SK-N-SH treated with all-trans-retinoic acid at 6 μM for 48 hours (cell line): ENCODE measurements at regions not wholly inside any gene's neighbourhood (a gene's known extent, or its start where the extent isn't known, plus 50 kb on each side); places are given as distances from the start of the nearest gene placed in this dataset.

Source experiments
- ATAC-seq: fragments of 200-7000 bp; cut with Tn5 transposase; 3 replicates; pipeline ENCODE4 v1.9.1; 2020; ENCODE audit warnings: mild to moderate bottlenecking, moderate library complexity
- ARNTL ChIP-seq: fragments of 450-650 bp; formaldehyde crosslinking; IDR thresholded peaks from 2 replicates; pipeline ENCODE4 v1.5.0; 2020; ENCODE audit warnings: low read depth, mild to moderate bottlenecking, moderate library complexity, borderline replicate concordance
- BACH2 ChIP-seq: fragments of 250-450 bp; sonication (Bioruptor Pico); IDR thresholded peaks from 2 replicates; pipeline ENCODE4 v1.9.0; 2021; ENCODE audit warnings: mild to moderate bottlenecking, borderline replicate concordance
- CSDC2 ChIP-seq: fragments of 250-450 bp; sonication (Bioruptor Pico); IDR thresholded peaks from 2 replicates; pipeline ENCODE4 v1.5.0; 2020; ENCODE audit warnings: mild to moderate bottlenecking, moderate library complexity
- ESRRG ChIP-seq: fragments of 250-450 bp; sonication (Bioruptor Pico); IDR thresholded peaks from 2 replicates; pipeline ENCODE4 v1.6.1; 2021; ENCODE audit warnings: mild to moderate bottlenecking
- ISL1 ChIP-seq: fragments of 250-450 bp; sonication (Bioruptor Pico); IDR thresholded peaks from 2 replicates; pipeline ENCODE4 v2.1.2; 2022; ENCODE audit warnings: mild to moderate bottlenecking, moderate library complexity
- OSR1 ChIP-seq: fragments of 250-450 bp; sonication (Bioruptor Pico); IDR thresholded peaks from 2 replicates; pipeline ENCODE4 v1.8.0; 2022; ENCODE audit warnings: moderate library complexity, mild to moderate bottlenecking, inconsistent platforms
- PPARA ChIP-seq: fragments of 250-450 bp; sonication (Bioruptor Pico); IDR thresholded peaks from 2 replicates; pipeline ENCODE4 v1.5.0; 2020; ENCODE audit warnings: mild to moderate bottlenecking, borderline replicate concordance
- RARB ChIP-seq: fragments of 250-450 bp; sonication (Bioruptor Pico); IDR thresholded peaks from 2 replicates; pipeline ENCODE4 v1.8.0; 2021; ENCODE audit warnings: mild to moderate bottlenecking, moderate library complexity
- SNAI2 ChIP-seq: fragments of 250-450 bp; sonication (Bioruptor Pico); IDR thresholded peaks from 2 replicates; pipeline ENCODE4 v1.5.0; 2020; ENCODE audit warnings: mild to moderate bottlenecking, moderate library complexity
- TCF4 ChIP-seq: fragments of 250-450 bp; sonication (Bioruptor Pico); IDR thresholded peaks from 2 replicates; pipeline ENCODE4 v1.8.0; 2021; ENCODE audit warnings: mild to moderate bottlenecking, moderate library complexity, borderline replicate concordance
- ZC3H10 ChIP-seq: fragments of 250-450 bp; sonication (Bioruptor Pico); IDR thresholded peaks from 2 replicates; pipeline ENCODE4 v1.5.1; 2021; ENCODE audit warnings: mild to moderate bottlenecking, moderate library complexity
- ZFP3 ChIP-seq: fragments of 250-450 bp; sonication (Bioruptor Pico); IDR thresholded peaks from 2 replicates; pipeline ENCODE4 v1.5.0; 2020; ENCODE audit warnings: mild to moderate bottlenecking, moderate library complexity
- ZFP30 ChIP-seq: fragments of 450-650 bp; formaldehyde crosslinking; IDR thresholded peaks from 2 replicates; pipeline ENCODE4 v1.5.0; 2022; ENCODE audit warnings: mild to moderate bottlenecking, moderate library complexity
- ZNF70 ChIP-seq: fragments of 450-650 bp; formaldehyde crosslinking; IDR thresholded peaks from 2 replicates; pipeline ENCODE4 v1.5.0; 2020; ENCODE audit warnings: mild to moderate bottlenecking, moderate library complexity
- ZNF8 ChIP-seq: fragments of 450-650 bp; formaldehyde crosslinking; IDR thresholded peaks from 2 replicates; pipeline ENCODE4 v1.5.0; 2020; ENCODE audit warnings: mild to moderate bottlenecking, moderate library complexity
- TF ChIP-seq, protein P1 (sequence below): fragments of 250-450 bp; sonication (Bioruptor Pico); IDR thresholded peaks from 2 replicates; pipeline ENCODE4 v1.8.0; 2021; ENCODE audit warnings: low read depth, mild to moderate bottlenecking, moderate library complexity, borderline replicate concordance
- TF ChIP-seq, protein P2 (sequence below): fragments of 250-450 bp; sonication (Bioruptor Pico); IDR thresholded peaks from 2 replicates; pipeline ENCODE4 v1.8.0; 2020; ENCODE audit warnings: mild to moderate bottlenecking, moderate library complexity, borderline replicate concordance
- TF ChIP-seq, protein P3 (sequence below): fragments of 250-450 bp; sonication (Bioruptor Pico); IDR thresholded peaks from 2 replicates; pipeline ENCODE4 v1.5.1; 2021; ENCODE audit warnings: mild to moderate bottlenecking, moderate library complexity
- TF ChIP-seq, protein P4 (sequence below): fragments of 250-450 bp; sonication (Bioruptor Pico); IDR thresholded peaks from 2 replicates; pipeline ENCODE4 v1.5.1; 2020; ENCODE audit warnings: low read depth, mild to moderate bottlenecking, moderate library complexity

DNA sequence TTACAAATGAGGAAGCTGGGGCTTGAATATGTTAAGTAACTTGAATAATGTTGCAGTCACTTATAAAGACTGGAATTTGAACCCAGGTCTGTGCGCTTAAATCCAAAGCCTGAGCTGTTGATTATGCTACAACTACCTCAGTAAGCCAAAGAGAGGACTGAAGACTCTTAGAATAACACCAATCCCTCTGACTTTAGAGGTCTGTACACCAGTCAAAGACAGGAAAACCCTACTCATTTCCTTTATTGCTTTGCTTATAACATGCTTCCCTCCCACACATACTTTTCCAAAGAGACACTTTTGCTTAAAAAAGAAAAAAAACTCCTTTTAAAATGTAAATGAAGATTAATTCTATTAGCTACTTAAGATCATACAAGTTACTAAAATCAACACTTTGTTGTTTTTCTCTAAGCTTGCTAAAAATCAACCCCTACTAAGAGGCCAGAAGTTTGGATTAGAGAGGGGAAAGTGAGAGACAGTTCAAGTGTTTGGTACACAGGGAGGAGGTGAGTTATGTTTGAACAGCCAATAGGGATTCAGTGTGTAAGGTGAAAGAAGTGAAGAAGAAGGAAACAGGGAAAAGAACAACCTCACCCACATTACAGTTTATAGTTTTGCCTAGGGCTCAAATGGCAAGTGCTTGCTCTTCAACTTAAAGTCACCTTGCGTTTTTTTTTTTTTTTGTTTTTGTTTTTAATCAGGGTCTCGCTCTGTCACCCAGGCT, 74.8 kb downstream of the MDH2 start (continued):
- TF ChIP-seq, protein P1, sequence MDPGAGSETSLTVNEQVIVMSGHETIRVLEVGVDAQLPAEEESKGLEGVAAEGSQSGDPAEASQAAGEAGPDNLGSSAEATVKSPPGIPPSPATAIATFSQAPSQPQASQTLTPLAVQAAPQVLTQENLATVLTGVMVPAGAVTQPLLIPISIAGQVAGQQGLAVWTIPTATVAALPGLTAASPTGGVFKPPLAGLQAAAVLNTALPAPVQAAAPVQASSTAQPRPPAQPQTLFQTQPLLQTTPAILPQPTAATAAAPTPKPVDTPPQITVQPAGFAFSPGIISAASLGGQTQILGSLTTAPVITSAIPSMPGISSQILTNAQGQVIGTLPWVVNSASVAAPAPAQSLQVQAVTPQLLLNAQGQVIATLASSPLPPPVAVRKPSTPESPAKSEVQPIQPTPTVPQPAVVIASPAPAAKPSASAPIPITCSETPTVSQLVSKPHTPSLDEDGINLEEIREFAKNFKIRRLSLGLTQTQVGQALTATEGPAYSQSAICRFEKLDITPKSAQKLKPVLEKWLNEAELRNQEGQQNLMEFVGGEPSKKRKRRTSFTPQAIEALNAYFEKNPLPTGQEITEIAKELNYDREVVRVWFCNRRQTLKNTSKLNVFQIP (CRISPR knock-in tag), result no peak
- no peak for TF ChIP-seq OSR1 (CRISPR knock-in tag)
- no peak for TF ChIP-seq ARNTL (CRISPR knock-in tag)
- no peak for TF ChIP-seq RARB (CRISPR knock-in tag)
- TF ChIP-seq, all 23 proteins: peak for 0

DNA sequence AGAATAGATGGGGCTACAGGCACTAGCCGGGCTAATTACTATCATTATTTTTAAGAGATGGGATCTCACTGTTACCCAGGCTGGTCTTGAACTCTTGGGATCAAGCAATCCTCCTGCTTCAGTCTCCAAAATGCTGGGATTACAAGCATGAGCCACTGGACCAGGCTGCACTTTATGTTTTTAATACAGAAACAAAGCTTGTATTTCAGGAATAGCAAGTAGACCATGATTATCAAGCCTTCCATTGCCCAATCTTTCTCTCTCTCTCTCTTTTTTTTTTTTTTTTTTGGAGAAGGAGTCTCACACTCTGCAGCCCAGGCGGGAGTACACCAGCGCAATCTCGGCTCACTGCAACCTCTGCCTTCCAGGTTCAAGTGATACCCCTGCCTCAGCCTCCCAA, 75.4 kb downstream of the MDH2 start:
- TF ChIP-seq SNAI2 (CRISPR knock-in tag) (no peak), CSDC2 (CRISPR knock-in tag) (no peak)
- TF ChIP-seq, protein P2, sequence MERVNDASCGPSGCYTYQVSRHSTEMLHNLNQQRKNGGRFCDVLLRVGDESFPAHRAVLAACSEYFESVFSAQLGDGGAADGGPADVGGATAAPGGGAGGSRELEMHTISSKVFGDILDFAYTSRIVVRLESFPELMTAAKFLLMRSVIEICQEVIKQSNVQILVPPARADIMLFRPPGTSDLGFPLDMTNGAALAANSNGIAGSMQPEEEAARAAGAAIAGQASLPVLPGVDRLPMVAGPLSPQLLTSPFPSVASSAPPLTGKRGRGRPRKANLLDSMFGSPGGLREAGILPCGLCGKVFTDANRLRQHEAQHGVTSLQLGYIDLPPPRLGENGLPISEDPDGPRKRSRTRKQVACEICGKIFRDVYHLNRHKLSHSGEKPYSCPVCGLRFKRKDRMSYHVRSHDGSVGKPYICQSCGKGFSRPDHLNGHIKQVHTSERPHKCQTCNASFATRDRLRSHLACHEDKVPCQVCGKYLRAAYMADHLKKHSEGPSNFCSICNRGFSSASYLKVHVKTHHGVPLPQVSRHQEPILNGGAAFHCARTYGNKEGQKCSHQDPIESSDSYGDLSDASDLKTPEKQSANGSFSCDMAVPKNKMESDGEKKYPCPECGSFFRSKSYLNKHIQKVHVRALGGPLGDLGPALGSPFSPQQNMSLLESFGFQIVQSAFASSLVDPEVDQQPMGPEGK (CRISPR knock-in tag), result no peak
- TF ChIP-seq, protein P1 (CRISPR knock-in tag), result no peak

DNA sequence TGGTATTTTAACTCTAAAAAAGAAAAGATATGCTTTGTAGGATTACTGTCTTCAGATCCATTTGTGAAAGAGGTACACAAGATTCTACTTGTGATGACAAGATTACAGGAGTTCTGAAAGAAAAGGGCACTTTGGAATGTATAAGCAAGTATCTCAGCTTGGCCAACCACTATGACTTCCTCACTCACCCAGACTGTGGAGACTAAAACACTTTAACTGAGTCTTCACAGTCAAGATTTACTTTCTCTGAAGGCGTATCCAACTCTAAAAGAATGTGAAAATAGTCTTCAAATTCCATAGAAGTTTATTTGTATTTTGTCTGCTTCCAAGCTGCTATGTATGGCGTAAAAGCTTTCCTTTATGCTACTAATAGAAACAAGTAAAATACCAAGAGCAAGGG, 76.1 kb upstream of the SRRM3 start:
- ATAC-seq, result no peak
- TF ChIP-seq BACH2 (CRISPR knock-in tag), result no peak
- TF ChIP-seq, protein P1 (CRISPR knock-in tag), result no peak
- TF ChIP-seq ZFP3, result no peak
- no peak for TF ChIP-seq TCF4 (CRISPR knock-in tag)
- no peak for TF ChIP-seq OSR1 (CRISPR knock-in tag)
- no peak for TF ChIP-seq ZFP30 (CRISPR knock-in tag)
- no peak for TF ChIP-seq ZNF70 (CRISPR knock-in tag)
- TF ChIP-seq ZC3H10, result no peak
- TF ChIP-seq, protein P2 (CRISPR knock-in tag), result no peak
- TF ChIP-seq, protein P3, sequence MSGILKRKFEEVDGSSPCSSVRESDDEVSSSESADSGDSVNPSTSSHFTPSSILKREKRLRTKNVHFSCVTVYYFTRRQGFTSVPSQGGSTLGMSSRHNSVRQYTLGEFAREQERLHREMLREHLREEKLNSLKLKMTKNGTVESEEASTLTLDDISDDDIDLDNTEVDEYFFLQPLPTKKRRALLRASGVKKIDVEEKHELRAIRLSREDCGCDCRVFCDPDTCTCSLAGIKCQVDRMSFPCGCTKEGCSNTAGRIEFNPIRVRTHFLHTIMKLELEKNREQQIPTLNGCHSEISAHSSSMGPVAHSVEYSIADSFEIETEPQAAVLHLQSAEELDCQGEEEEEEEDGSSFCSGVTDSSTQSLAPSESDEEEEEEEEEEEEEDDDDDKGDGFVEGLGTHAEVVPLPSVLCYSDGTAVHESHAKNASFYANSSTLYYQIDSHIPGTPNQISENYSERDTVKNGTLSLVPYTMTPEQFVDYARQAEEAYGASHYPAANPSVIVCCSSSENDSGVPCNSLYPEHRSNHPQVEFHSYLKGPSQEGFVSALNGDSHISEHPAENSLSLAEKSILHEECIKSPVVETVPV (CRISPR knock-in tag), result no peak
- TF ChIP-seq ZNF8, result no peak
- TF ChIP-seq, all 23 proteins: peak for 0

More for the DNA sequence above, 75.4 kb downstream of the MDH2 start:
- ATAC-seq, result no peak

DNA sequence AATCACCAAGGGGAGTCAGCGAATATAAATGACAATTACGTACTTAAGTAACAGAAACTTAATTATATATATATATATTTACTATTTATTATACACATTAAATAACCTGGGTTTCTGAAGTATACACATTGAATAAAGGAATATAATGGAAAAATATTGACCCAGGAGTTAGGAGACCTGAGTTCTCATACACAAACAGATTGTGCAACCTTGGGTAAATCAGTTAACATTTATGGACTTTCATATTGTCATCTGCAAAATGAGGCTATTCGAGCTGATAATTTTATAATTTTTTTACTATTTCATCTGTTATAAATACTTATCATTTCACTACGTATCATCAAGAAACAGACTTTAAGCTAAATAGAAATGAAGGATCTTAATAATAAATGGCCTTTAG, 75.1 kb upstream of the SRRM3 start:
- no peak for ATAC-seq
- no peak for TF ChIP-seq ARNTL (CRISPR knock-in tag)
- TF ChIP-seq, protein P4, sequence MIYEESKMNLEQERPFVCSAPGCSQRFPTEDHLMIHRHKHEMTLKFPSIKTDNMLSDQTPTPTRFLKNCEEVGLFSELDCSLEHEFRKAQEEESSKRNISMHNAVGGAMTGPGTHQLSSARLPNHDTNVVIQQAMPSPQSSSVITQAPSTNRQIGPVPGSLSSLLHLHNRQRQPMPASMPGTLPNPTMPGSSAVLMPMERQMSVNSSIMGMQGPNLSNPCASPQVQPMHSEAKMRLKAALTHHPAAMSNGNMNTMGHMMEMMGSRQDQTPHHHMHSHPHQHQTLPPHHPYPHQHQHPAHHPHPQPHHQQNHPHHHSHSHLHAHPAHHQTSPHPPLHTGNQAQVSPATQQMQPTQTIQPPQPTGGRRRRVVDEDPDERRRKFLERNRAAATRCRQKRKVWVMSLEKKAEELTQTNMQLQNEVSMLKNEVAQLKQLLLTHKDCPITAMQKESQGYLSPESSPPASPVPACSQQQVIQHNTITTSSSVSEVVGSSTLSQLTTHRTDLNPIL (CRISPR knock-in tag), result no peak
- TF ChIP-seq ZFP30 (CRISPR knock-in tag), result no peak
- TF ChIP-seq ESRRG (CRISPR knock-in tag), result no peak
- no peak for TF ChIP-seq RARB (CRISPR knock-in tag)
- TF ChIP-seq SNAI2 (CRISPR knock-in tag), result no peak
- TF ChIP-seq, protein P2 (CRISPR knock-in tag), result no peak
- no peak for TF ChIP-seq CSDC2 (CRISPR knock-in tag)
- TF ChIP-seq ISL1 (CRISPR knock-in tag), result no peak
- TF ChIP-seq PPARA (CRISPR knock-in tag), result no peak
- TF ChIP-seq, protein P1 (CRISPR knock-in tag), result no peak
